HEK293 (cell line): ENCODE measurements at regions not wholly inside any gene's neighbourhood (a gene's known extent, or its start where the extent isn't known, plus 50 kb on each side); places are given as distances from the start of the nearest gene placed in this dataset.

Experiments
- CTCF ChIA-PET: fragments of 350-600 bp; formaldehyde crosslinking; extraction: SDS; loops from one replicate; lab custom pipeline; 2021; ENCODE audit warnings: antibody characterized with exemption; lab: Yijun Ruan, JAX
- POLR2A ChIA-PET: fragments of 300-600 bp; formaldehyde crosslinking; extraction: SDS; loops from one replicate; lab custom pipeline; 2020; ENCODE audit warnings: antibody characterized with exemption, inconsistent platforms; lab: Yijun Ruan, JAX
- H3K27ac ChIP-seq: fragments of 200-500 bp; sonication (Bioruptor generic); 2 replicates; pipeline ENCODE4 v1.5.1; 2014; ENCODE audit warnings: low read depth, low read length, control low read depth, inconsistent platforms; ENCODE audit errors: extremely low read depth
- H3K36me3 ChIP-seq, 2 experiments: fragments of 200-500 bp in 1 of 2; sonication (Bioruptor generic) in 1 of 2; 1 replicate in 1 of 2; 2 replicates in 1 of 2; pipeline ENCODE4 v1.5.1; 2014 to 2017; ENCODE audit warnings: inconsistent platforms in 2 of 2, low read length in 2 of 2; ENCODE audit not compliant: control insufficient read depth in 2 of 2, insufficient read depth in 1 of 2
- H3K4me1 ChIP-seq: fragments of 200-500 bp; sonication (Bioruptor generic); 2 replicates; pipeline ENCODE4 v1.5.1; 2014; ENCODE audit warnings: mild to moderate bottlenecking, low read length, inconsistent platforms; ENCODE audit not compliant: control insufficient read depth, insufficient read depth
- H3K4me3 ChIP-seq: 2 replicates; pipeline ENCODE4 v1.5.1; 2011; ENCODE audit warnings: low read depth, mild to moderate bottlenecking, control low read depth, low read length, moderate library complexity
- H3K9me3 ChIP-seq: fragments of 200-500 bp; sonication (Bioruptor generic); 2 replicates; pipeline ENCODE4 v1.5.1; 2014; ENCODE audit warnings: low read depth, low read length, inconsistent platforms; ENCODE audit not compliant: control insufficient read depth, insufficient read depth
- GFI1B ChIP-seq: fragments of 450-650 bp; formaldehyde crosslinking; IDR thresholded peaks from 2 replicates; pipeline ENCODE4 v1.5.1; 2016; ENCODE audit warnings: missing biosample characterization, missing genetic modification characterization
- SALL2 ChIP-seq: fragments of 450-650 bp; formaldehyde crosslinking; IDR thresholded peaks from 2 replicates; pipeline ENCODE4 v1.5.0; 2017; ENCODE audit warnings: missing biosample characterization, mild to moderate bottlenecking, missing genetic modification characterization, borderline replicate concordance
- ZBTB21 ChIP-seq: fragments of 450-650 bp; formaldehyde crosslinking; IDR thresholded peaks from 2 replicates; pipeline ENCODE4 v1.5.1; 2017; ENCODE audit warnings: missing biosample characterization, missing genetic modification characterization
- ZBTB7A ChIP-seq: fragments of 450-650 bp; formaldehyde crosslinking; IDR thresholded peaks from 2 replicates; pipeline ENCODE4 v1.5.1; 2016; ENCODE audit warnings: low read depth, missing biosample characterization, missing genetic modification characterization
- ZFP41 ChIP-seq: fragments of 450-650 bp; formaldehyde crosslinking; IDR thresholded peaks from 2 replicates; pipeline ENCODE4 v1.5.1; 2016; ENCODE audit warnings: missing biosample characterization, missing genetic modification characterization, borderline replicate concordance
- ZNF10 ChIP-seq: fragments of 450-650 bp; formaldehyde crosslinking; IDR thresholded peaks from 2 replicates; pipeline ENCODE4 v1.5.1; 2017; ENCODE audit warnings: missing biosample characterization, missing genetic modification characterization
- ZNF274 ChIP-seq, 2 experiments: fragments of 200-500 bp in 1 of 2; fragments of 450-650 bp in 1 of 2; sonication (Bioruptor generic) in 1 of 2; formaldehyde crosslinking in 1 of 2; IDR thresholded peaks; 2 replicates each; pipeline versions ENCODE4 v1.5.1 to v1.6.1; 2014 to 2016; ENCODE audit warnings: borderline replicate concordance in 1 of 2, inconsistent platforms in 1 of 2, low read length in 1 of 2, missing biosample characterization in 1 of 2, missing genetic modification characterization in 1 of 2
- ZNF555 ChIP-seq: fragments of 450-650 bp; formaldehyde crosslinking; conservative IDR thresholded peaks from 2 replicates; pipeline ENCODE4 v1.5.1; 2017; ENCODE audit warnings: missing biosample characterization, mild to moderate bottlenecking, missing genetic modification characterization, inconsistent platforms
- ZNF558 ChIP-seq: fragments of 450-650 bp; formaldehyde crosslinking; IDR thresholded peaks from 2 replicates; pipeline ENCODE4 v1.5.1; 2016; ENCODE audit warnings: missing biosample characterization, missing genetic modification characterization
- ZNF664 ChIP-seq: fragments of 450-650 bp; formaldehyde crosslinking; IDR thresholded peaks from 2 replicates; pipeline ENCODE4 v1.5.1; 2016; ENCODE audit warnings: missing biosample characterization, missing genetic modification characterization
- ZNF837 ChIP-seq: fragments of 450-650 bp; formaldehyde crosslinking; IDR thresholded peaks from 2 replicates; pipeline ENCODE4 v1.5.1; 2016; ENCODE audit warnings: missing biosample characterization, missing genetic modification characterization
- TF ChIP-seq, protein P1 (sequence below): fragments of 450-650 bp; formaldehyde crosslinking; IDR thresholded peaks from 2 replicates; pipeline ENCODE4 v1.5.1; 2016; ENCODE audit warnings: missing biosample characterization, missing genetic modification characterization
- TF ChIP-seq, protein P2 (sequence below): fragments of 450-650 bp; formaldehyde crosslinking; IDR thresholded peaks from 2 replicates; pipeline ENCODE4 v1.5.1; 2016; ENCODE audit warnings: missing biosample characterization, missing genetic modification characterization
- TF ChIP-seq, protein P3 (sequence below): sonication (generic); formaldehyde crosslinking; IDR thresholded peaks from 2 replicates; pipeline ENCODE4 v1.8.1; 2022; ENCODE audit warnings: mild to moderate bottlenecking, moderate library complexity, missing genetic modification reagents
- TF ChIP-seq, protein P4 (sequence below): fragments of 450-650 bp; formaldehyde crosslinking; IDR thresholded peaks from 2 replicates; pipeline ENCODE4 v1.5.1; 2016; ENCODE audit warnings: missing biosample characterization, missing genetic modification characterization
- TF ChIP-seq, protein P5 (sequence below): IDR thresholded peaks from 2 replicates; pipeline ENCODE4 v1.6.1; 2011; ENCODE audit warnings: mild to moderate bottlenecking, low read depth, low read length, borderline replicate concordance
- TF ChIP-seq, protein P6 (sequence below): fragments of 450-650 bp; formaldehyde crosslinking; IDR thresholded peaks from 2 replicates; pipeline ENCODE4 v1.5.1; 2016; ENCODE audit warnings: missing biosample characterization, missing genetic modification characterization, borderline replicate concordance
- TF ChIP-seq, protein P7 (sequence below): fragments of 450-650 bp; formaldehyde crosslinking; IDR thresholded peaks from 2 replicates; pipeline ENCODE4 v1.5.1; 2016; ENCODE audit warnings: missing biosample characterization, missing genetic modification characterization, borderline replicate concordance

DNA sequence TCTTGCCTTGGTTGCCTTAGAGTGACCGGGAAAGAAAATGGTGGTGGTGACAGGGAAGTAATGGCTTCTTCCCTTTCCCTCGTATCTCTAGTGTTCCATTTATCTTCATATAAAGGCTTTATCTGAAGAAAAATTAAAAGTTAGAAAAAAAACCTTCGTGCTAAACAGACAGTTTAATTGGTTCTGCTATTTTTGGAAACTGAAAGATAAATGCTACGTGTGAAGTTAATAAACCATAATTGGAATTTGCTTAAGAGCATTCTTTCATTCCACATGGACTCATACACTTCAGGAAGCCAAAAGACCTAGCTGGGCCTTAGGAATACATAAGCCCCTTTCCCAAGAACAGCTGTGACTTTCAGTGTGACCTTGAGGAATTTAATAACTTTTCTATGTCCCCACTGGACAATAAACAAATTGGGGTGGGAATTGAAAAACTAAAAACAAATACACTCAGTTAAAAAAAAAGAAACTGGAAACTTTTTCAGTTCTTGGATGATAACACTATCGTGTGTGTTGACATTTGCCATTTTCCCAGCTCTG, 818.8 kb upstream of the WWC1 start:
- TF ChIP-seq, protein P1, sequence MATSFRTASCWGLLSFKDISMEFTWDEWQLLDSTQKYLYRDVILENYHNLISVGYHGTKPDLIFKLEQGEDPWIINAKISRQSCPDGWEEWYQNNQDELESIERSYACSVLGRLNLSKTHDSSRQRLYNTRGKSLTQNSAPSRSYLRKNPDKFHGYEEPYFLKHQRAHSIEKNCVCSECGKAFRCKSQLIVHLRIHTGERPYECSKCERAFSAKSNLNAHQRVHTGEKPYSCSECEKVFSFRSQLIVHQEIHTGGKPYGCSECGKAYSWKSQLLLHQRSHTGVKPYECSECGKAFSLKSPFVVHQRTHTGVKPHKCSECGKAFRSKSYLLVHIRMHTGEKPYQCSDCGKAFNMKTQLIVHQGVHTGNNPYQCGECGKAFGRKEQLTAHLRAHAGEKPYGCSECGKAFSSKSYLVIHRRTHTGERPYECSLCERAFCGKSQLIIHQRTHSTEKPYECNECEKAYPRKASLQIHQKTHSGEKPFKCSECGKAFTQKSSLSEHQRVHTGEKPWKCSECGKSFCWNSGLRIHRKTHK (tag by site-specific recombination), result no peak
- TF ChIP-seq GFI1B (tag by site-specific recombination), result no peak
- TF ChIP-seq ZNF558, result no peak
- TF ChIP-seq, protein P2, sequence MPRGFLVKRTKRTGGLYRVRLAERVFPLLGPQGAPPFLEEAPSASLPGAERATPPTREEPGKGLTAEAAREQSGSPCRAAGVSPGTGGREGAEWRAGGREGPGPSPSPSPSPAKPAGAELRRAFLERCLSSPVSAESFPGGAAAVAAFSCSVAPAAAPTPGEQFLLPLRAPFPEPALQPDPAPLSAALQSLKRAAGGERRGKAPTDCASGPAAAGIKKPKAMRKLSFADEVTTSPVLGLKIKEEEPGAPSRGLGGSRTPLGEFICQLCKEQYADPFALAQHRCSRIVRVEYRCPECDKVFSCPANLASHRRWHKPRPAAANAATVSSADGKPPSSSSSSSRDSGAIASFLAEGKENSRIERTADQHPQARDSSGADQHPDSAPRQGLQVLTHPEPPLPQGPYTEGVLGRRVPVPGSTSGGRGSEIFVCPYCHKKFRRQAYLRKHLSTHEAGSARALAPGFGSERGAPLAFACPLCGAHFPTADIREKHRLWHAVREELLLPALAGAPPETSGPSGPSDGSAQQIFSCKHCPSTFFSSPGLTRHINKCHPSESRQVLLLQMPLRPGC (tag by site-specific recombination), result no peak
- TF ChIP-seq SALL2 (tag by site-specific recombination), result no peak
- TF ChIP-seq, protein P3, sequence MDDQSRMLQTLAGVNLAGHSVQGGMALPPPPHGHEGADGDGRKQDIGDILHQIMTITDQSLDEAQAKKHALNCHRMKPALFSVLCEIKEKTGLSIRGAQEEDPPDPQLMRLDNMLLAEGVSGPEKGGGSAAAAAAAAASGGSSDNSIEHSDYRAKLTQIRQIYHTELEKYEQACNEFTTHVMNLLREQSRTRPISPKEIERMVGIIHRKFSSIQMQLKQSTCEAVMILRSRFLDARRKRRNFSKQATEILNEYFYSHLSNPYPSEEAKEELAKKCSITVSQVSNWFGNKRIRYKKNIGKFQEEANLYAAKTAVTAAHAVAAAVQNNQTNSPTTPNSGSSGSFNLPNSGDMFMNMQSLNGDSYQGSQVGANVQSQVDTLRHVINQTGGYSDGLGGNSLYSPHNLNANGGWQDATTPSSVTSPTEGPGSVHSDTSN (CRISPR knock-in tag), result no peak
- TF ChIP-seq ZFP41, result no peak
- TF ChIP-seq ZNF664 (tag by site-specific recombination), result no peak
- TF ChIP-seq, protein P4, sequence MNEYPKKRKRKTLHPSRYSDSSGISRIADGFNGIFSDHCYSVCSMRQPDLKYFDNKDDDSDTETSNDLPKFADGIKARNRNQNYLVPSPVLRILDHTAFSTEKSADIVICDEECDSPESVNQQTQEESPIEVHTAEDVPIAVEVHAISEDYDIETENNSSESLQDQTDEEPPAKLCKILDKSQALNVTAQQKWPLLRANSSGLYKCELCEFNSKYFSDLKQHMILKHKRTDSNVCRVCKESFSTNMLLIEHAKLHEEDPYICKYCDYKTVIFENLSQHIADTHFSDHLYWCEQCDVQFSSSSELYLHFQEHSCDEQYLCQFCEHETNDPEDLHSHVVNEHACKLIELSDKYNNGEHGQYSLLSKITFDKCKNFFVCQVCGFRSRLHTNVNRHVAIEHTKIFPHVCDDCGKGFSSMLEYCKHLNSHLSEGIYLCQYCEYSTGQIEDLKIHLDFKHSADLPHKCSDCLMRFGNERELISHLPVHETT (tag by site-specific recombination), result no peak
- TF ChIP-seq, protein P5, sequence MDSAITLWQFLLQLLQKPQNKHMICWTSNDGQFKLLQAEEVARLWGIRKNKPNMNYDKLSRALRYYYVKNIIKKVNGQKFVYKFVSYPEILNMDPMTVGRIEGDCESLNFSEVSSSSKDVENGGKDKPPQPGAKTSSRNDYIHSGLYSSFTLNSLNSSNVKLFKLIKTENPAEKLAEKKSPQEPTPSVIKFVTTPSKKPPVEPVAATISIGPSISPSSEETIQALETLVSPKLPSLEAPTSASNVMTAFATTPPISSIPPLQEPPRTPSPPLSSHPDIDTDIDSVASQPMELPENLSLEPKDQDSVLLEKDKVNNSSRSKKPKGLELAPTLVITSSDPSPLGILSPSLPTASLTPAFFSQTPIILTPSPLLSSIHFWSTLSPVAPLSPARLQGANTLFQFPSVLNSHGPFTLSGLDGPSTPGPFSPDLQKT, result no peak
- TF ChIP-seq ZNF555, result no peak
- no peak for TF ChIP-seq ZNF837 (tag by site-specific recombination)
- no peak for TF ChIP-seq ZBTB7A
- TF ChIP-seq, protein P6, sequence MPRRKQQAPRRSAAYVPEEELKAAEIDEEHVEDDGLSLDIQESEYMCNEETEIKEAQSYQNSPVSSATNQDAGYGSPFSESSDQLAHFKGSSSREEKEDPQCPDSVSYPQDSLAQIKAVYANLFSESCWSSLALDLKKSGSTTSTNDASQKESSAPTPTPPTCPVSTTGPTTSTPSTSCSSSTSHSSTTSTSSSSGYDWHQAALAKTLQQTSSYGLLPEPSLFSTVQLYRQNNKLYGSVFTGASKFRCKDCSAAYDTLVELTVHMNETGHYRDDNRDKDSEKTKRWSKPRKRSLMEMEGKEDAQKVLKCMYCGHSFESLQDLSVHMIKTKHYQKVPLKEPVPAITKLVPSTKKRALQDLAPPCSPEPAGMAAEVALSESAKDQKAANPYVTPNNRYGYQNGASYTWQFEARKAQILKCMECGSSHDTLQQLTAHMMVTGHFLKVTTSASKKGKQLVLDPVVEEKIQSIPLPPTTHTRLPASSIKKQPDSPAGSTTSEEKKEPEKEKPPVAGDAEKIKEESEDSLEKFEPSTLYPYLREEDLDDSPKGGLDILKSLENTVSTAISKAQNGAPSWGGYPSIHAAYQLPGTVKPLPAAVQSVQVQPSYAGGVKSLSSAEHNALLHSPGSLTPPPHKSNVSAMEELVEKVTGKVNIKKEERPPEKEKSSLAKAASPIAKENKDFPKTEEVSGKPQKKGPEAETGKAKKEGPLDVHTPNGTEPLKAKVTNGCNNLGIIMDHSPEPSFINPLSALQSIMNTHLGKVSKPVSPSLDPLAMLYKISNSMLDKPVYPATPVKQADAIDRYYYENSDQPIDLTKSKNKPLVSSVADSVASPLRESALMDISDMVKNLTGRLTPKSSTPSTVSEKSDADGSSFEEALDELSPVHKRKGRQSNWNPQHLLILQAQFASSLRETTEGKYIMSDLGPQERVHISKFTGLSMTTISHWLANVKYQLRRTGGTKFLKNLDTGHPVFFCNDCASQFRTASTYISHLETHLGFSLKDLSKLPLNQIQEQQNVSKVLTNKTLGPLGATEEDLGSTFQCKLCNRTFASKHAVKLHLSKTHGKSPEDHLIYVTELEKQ (tag by site-specific recombination), result no peak
- no peak for TF ChIP-seq ZNF10
- TF ChIP-seq ZNF274 (IDR thresholded peaks at IDR 0.05; ENCODE audit: low read length), result no peak
- no peak for TF ChIP-seq ZNF274 (tag by site-specific recombination; IDR thresholded peaks at IDR 0.05; ENCODE audit: borderline replicate concordance)
- TF ChIP-seq ZBTB21 (tag by site-specific recombination), result no peak
- TF ChIP-seq, protein P7, sequence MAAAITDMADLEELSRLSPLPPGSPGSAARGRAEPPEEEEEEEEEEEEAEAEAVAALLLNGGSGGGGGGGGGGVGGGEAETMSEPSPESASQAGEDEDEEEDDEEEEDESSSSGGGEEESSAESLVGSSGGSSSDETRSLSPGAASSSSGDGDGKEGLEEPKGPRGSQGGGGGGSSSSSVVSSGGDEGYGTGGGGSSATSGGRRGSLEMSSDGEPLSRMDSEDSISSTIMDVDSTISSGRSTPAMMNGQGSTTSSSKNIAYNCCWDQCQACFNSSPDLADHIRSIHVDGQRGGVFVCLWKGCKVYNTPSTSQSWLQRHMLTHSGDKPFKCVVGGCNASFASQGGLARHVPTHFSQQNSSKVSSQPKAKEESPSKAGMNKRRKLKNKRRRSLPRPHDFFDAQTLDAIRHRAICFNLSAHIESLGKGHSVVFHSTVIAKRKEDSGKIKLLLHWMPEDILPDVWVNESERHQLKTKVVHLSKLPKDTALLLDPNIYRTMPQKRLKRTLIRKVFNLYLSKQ (tag by site-specific recombination), result no peak
- H3K27ac ChIP-seq, result no peak overlapping the region
- CTCF ChIA-PET, result interaction anchor here (0.7 kb wide), 1 partner anchor 220 kb away, joined by 3 read pairs; no protein-coding TSS in a partner anchor
- POLR2A ChIA-PET, result no interaction called here
- H3K4me1 ChIP-seq, result no peaks in the 10 kb centered on the region
- H3K36me3 ChIP-seq, result no peaks in the 10 kb centered on the region
- H3K9me3 ChIP-seq, result no peaks in the 10 kb centered on the region
- H3K4me3 ChIP-seq, result no peak overlapping the region
